ENCODE measurements at regions not wholly inside any gene's neighbourhood (a gene's known extent, or its start where the extent isn't known, plus 50 kb on each side); places are given as distances from the start of the nearest gene placed in this dataset.

DNA sequence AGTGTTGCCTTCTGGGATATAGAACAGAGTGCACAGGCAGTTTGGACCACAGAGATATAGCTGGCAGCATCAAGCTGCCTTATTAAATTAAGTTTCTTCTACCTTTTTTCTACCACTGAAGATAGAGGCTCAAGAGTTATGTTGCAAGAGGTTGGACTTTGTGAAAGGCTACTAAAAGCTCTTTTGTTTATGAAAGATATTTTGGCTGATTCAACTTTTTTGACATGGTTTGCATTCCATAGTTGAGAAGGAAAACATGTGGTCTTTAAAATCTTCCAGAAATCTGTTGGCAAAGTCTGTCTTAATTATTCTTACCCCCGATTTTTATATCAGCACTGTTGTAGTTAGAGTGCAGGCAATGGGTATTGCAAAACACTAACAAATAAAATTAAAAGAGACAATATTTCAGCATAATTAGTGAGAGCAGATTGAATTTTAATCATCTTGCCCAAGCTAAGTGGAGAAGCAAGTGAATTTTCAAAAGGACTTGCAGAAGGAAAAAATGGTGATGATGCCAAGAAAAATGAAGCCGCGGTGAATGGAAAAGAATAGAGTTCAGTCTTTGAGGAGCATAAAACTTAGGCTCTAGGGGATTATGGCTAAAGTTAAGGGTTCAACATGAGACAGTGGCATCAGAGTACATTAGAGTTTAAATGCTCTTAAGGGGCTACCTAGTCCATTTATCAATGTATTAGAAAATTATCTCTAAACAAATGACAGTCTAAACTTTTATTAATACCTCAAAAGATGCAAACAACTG, 450.9 kb upstream of the CNTNAP2 start:
- Histone ChIP-seq H3K27me3 (ENCODE audit: insufficient read depth, low read length, poor library complexity, severe bottlenecking) (no peaks in the 10 kb centered on the region), H3K27ac (ENCODE audit: low read depth, low read length) (no peak overlapping the region), H3K4me3 (ENCODE audit: low read length) (no peak overlapping the region), H3K4me1 (ENCODE audit: insufficient read depth, low read length) (no peaks in the 10 kb centered on the region), H3K9me3 (ENCODE audit: low read length) (no peaks in the 10 kb centered on the region), H3K36me3 (ENCODE audit: insufficient read depth, low read length) (no peaks in the 10 kb centered on the region)
- no peaks in the 10 kb centered on the region for H3K4me1 Mint-ChIP-seq
- H3K27ac Mint-ChIP-seq = no peak overlapping the region
- DNase-seq = no peak
- POLR2A ChIA-PET = no interaction called here
- CTCF ChIA-PET = no interaction called here
- peaks cover 1 to 25% (median 17%) of the 10 kb centered on the region in 5 donors for H3K9me3 Mint-ChIP-seq
- peaks cover 0 to 2% of the 10 kb centered on the region in 2 donors for H3K27me3 Mint-ChIP-seq
- H3K4me3 Mint-ChIP-seq = no peak overlapping the region
- H3K36me3 Mint-ChIP-seq = no peaks in the 10 kb centered on the region

- H3K4me3 ChIP-seq (ENCODE audit: low read length) = no peak overlapping the region
- no peak for DNase-seq
- Mint-ChIP-seq H3K27ac (no peak overlapping the region), H3K36me3 (no peaks in the 10 kb centered on the region), H3K27me3 (peaks cover 0 to 3% of the 10 kb centered on the region in 2 donors), H3K9me3 (peaks cover 0 to 22% (median 3%) of the 10 kb centered on the region in 5 donors), H3K4me3 (no peak overlapping the region), H3K4me1 (no peaks in the 10 kb centered on the region)
- H3K27me3 ChIP-seq (ENCODE audit: insufficient read depth, low read length, poor library complexity, severe bottlenecking) = no peaks in the 10 kb centered on the region
- no peaks in the 10 kb centered on the region for H3K4me1 ChIP-seq (ENCODE audit: insufficient read depth, low read length)
- H3K9me3 ChIP-seq (ENCODE audit: low read length) = no peaks in the 10 kb centered on the region
- no peaks in the 10 kb centered on the region for H3K36me3 ChIP-seq (ENCODE audit: insufficient read depth, low read length)
- POLR2A ChIA-PET = no interaction called here
- H3K27ac ChIP-seq (ENCODE audit: low read depth, low read length) = no peak overlapping the region
- CTCF ChIA-PET = no interaction called here
These were observed 460.9 kb upstream of the CNTNAP2 start for GRCh38 chr7:145655666-145656065.

DNA sequence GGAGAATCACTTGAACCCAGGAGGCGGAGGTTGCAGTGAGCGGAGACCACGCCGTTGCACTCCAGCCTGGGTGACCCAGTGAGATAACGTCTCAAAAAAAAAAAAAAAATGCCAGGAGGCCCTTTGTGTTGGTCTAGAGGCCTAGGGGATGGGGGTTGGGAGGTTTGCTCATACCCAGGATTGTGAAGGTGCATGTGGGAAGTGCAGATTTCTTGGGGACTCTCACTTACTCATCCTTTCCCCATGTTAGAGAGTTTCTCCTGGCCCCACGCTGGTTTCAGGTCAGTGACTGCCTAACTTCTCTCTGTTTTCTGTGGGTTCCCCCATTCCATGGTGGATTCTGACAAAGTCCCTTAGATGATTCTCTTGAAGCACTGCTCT, 471.5 kb upstream of the CNTNAP2 start:
- no peaks in the 10 kb centered on the region for H3K36me3 ChIP-seq (ENCODE audit: insufficient read depth, low read length)
- Mint-ChIP-seq H3K9me3 (peaks cover 5 to 19% (median 9%) of the 10 kb centered on the region in 5 donors), H3K4me3 (no peak overlapping the region), H3K4me1 (no peaks in the 10 kb centered on the region), H3K27ac (no peak overlapping the region), H3K27me3 (no peaks in the 10 kb centered on the region), H3K36me3 (no peaks in the 10 kb centered on the region)
- H3K4me1 ChIP-seq (ENCODE audit: insufficient read depth, low read length) = no peaks in the 10 kb centered on the region
- H3K4me3 ChIP-seq (ENCODE audit: low read length) = no peak overlapping the region
- POLR2A ChIA-PET = interaction anchor here (0.7 kb wide), 1 partner anchor 274 kb away, joined by 6 read pairs; no protein-coding TSS in a partner anchor
- no peak overlapping the region for H3K27ac ChIP-seq (ENCODE audit: low read depth, low read length)
- no peak for DNase-seq
- CTCF ChIA-PET = no interaction called here
- H3K27me3 ChIP-seq (ENCODE audit: insufficient read depth, low read length, poor library complexity, severe bottlenecking) = no peaks in the 10 kb centered on the region
- no peaks in the 10 kb centered on the region for H3K9me3 ChIP-seq (ENCODE audit: low read length)

DNA sequence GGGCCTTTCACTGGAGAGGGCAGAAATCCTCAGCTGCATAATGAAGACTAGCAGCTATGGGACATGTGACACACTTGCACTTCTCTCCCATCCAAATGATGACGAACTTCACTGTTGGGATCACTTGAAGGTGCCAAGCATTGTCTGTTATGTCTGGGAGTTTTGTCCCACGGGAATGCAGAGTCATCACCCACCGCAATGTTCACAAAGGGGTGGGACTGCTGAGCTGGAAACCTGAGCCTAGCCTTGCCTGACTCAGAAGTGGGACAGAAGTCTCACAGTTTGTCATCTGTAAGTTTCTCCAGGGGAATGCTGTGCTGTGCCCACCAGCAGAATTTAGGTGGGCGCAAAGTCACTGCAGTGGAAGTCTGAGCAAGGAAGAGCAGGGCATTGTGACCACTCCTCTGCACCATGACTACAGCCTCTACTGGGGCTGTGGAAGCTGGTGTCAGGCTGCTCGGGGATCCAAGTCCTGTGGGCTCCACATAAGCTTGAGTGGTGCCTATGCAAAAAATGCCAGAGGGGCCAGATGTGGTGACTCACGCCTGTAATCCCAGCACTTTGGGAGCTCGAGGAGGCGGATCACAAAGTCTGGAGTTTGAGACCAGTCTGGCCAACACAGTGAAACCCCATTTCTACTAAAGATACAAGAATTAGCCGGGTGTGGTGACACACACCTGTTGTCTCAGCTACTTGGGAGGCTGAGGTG, 472.0 kb upstream of the CNTNAP2 start:
- H3K4me3 Mint-ChIP-seq = no peak overlapping the region

GRCh38 chr7:145643981-145644380, 472.6 kb upstream of the CNTNAP2 start:
- ChIA-PET POLR2A (no interaction called here), CTCF (no interaction called here)
- no peak overlapping the region for H3K27ac ChIP-seq (ENCODE audit: low read depth, low read length)
- H3K36me3 ChIP-seq (ENCODE audit: insufficient read depth, low read length) = no peaks in the 10 kb centered on the region
- no peak overlapping the region for H3K4me3 ChIP-seq (ENCODE audit: low read length)
- Mint-ChIP-seq H3K9me3 (peaks cover 5 to 18% (median 13%) of the 10 kb centered on the region in 5 donors), H3K4me1 (no peaks in the 10 kb centered on the region), H3K4me3 (no peak overlapping the region), H3K27ac (no peak overlapping the region), H3K36me3 (no peaks in the 10 kb centered on the region), H3K27me3 (no peaks in the 10 kb centered on the region)
- no peak for DNase-seq
- H3K27me3 ChIP-seq (ENCODE audit: insufficient read depth, low read length, poor library complexity, severe bottlenecking) = no peaks in the 10 kb centered on the region
- no peaks in the 10 kb centered on the region for H3K9me3 ChIP-seq (ENCODE audit: low read length)
- no peaks in the 10 kb centered on the region for H3K4me1 ChIP-seq (ENCODE audit: insufficient read depth, low read length)

More for the DNA sequence above, 472.0 kb upstream of the CNTNAP2 start:
- H3K4me1 Mint-ChIP-seq = no peaks in the 10 kb centered on the region
- Histone ChIP-seq H3K4me3 (ENCODE audit: low read length) (no peak overlapping the region), H3K27ac (ENCODE audit: low read depth, low read length) (no peak overlapping the region), H3K4me1 (ENCODE audit: insufficient read depth, low read length) (no peaks in the 10 kb centered on the region), H3K9me3 (ENCODE audit: low read length) (no peaks in the 10 kb centered on the region), H3K27me3 (ENCODE audit: insufficient read depth, low read length, poor library complexity, severe bottlenecking) (no peaks in the 10 kb centered on the region), H3K36me3 (ENCODE audit: insufficient read depth, low read length) (no peaks in the 10 kb centered on the region)
- H3K27ac Mint-ChIP-seq = no peak overlapping the region
- DNase-seq = no peak
- ChIA-PET POLR2A (interaction anchor here (0.7 kb wide), 1 partner anchor 274 kb away, joined by 6 read pairs; no protein-coding TSS in a partner anchor), CTCF (no interaction called here)
- H3K36me3 Mint-ChIP-seq = no peaks in the 10 kb centered on the region
- H3K27me3 Mint-ChIP-seq = no peaks in the 10 kb centered on the region
- peaks cover 5 to 18% (median 9%) of the 10 kb centered on the region in 5 donors for H3K9me3 Mint-ChIP-seq

DNA sequence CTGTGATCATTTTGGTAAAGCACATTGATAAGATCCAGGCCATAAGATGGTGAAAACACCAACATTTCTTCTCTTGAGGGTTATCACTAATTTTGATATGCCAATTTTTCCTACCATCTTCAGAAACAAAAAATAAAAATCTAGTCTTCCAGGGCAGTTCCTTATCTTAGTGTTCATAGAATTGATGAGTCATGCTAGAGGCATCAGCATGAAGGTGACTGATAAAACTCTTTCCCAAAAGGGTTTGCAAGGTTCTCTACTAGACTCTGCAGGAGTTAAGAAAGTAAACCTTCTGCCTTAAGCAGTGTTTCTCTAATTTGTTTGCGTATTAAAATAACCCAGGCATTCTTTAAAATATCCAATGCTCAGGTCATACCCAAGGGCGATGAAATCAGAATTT, 483.1 kb upstream of the CNTNAP2 start:
- Histone ChIP-seq H3K27me3 (ENCODE audit: insufficient read depth, low read length, poor library complexity, severe bottlenecking) (no peaks in the 10 kb centered on the region), H3K4me1 (ENCODE audit: insufficient read depth, low read length) (no peaks in the 10 kb centered on the region), H3K36me3 (ENCODE audit: insufficient read depth, low read length) (no peaks in the 10 kb centered on the region), H3K27ac (ENCODE audit: low read depth, low read length) (no peak overlapping the region), H3K9me3 (ENCODE audit: low read length) (no peaks in the 10 kb centered on the region), H3K4me3 (ENCODE audit: low read length) (no peak overlapping the region)
- Mint-ChIP-seq H3K4me3 (no peak overlapping the region), H3K27ac (no peak overlapping the region), H3K27me3 (no peaks in the 10 kb centered on the region), H3K36me3 (no peaks in the 10 kb centered on the region), H3K4me1 (no peaks in the 10 kb centered on the region), H3K9me3 (peaks cover 3 to 13% (median 9%) of the 10 kb centered on the region in 5 donors)
- DNase-seq = no peak
- ChIA-PET CTCF (no interaction called here), POLR2A (no interaction called here)

DNA sequence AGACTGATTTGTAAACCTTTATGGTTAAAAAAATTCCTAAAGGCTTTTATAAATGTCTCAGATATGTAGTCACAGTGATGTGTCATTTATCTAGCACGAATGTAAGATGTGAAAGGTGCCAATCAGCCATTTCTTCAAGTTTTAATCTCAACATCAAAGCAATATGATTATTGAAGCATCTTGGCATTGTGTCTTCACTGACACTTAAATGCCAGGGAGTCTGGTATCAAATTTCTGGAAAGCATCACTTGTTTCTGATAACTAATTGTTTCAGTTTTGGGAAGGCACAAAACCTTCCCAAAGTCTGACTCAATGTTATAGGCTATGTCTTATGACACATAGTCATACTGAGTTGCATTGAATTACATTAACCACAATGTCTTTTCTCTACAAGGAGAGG, 492.0 kb upstream of the CNTNAP2 start:
- no peak overlapping the region for H3K4me3 ChIP-seq (ENCODE audit: low read length)
- Mint-ChIP-seq H3K4me3 (no peak overlapping the region), H3K36me3 (no peaks in the 10 kb centered on the region), H3K4me1 (no peaks in the 10 kb centered on the region), H3K27me3 (peaks cover 0 to 1% of the 10 kb centered on the region in 2 donors), H3K9me3 (peaks cover 0 to 19% (median 4%) of the 10 kb centered on the region in 5 donors), H3K27ac (no peak overlapping the region)
- no peaks in the 10 kb centered on the region for H3K9me3 ChIP-seq (ENCODE audit: low read length)
- no peaks in the 10 kb centered on the region for H3K4me1 ChIP-seq (ENCODE audit: insufficient read depth, low read length)
- POLR2A ChIA-PET = no interaction called here
- CTCF ChIA-PET = no interaction called here
- no peak overlapping the region for H3K27ac ChIP-seq (ENCODE audit: low read depth, low read length)
- H3K27me3 ChIP-seq (ENCODE audit: insufficient read depth, low read length, poor library complexity, severe bottlenecking) = no peaks in the 10 kb centered on the region
- no peak for DNase-seq
- no peaks in the 10 kb centered on the region for H3K36me3 ChIP-seq (ENCODE audit: insufficient read depth, low read length)

DNA sequence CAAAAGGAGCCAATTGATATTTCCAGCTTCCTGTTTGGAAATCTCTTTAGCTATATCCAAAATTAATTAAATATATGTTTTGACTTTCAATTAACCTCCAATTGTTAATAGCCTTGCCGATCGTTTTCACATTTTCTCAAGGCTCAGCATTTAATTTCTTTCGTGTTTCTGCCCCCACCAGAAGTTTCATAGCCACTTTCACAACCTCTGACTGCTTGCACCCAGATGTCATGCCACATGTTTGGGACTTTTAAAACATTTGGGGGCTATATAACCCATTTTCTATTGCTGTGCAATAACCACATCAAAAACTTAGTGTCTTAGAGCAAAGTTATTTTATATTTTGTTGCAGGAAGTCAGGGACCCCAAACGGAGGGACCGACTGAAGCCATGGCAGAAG, 510.6 kb upstream of the CNTNAP2 start:
- DNase-seq = no peak
- Mint-ChIP-seq H3K4me3 (no peak overlapping the region), H3K9me3 (peaks cover 10 to 32% (median 13%) of the 10 kb centered on the region in 5 donors), H3K27me3 (peaks cover 0 to 3% of the 10 kb centered on the region in 2 donors), H3K36me3 (no peaks in the 10 kb centered on the region), H3K27ac (no peak overlapping the region), H3K4me1 (no peaks in the 10 kb centered on the region)
- Histone ChIP-seq H3K36me3 (ENCODE audit: insufficient read depth, low read length) (no peaks in the 10 kb centered on the region), H3K27me3 (ENCODE audit: insufficient read depth, low read length, poor library complexity, severe bottlenecking) (no peaks in the 10 kb centered on the region), H3K4me3 (ENCODE audit: low read length) (no peak overlapping the region), H3K27ac (ENCODE audit: low read depth, low read length) (no peak overlapping the region), H3K9me3 (ENCODE audit: low read length) (no peaks in the 10 kb centered on the region), H3K4me1 (ENCODE audit: insufficient read depth, low read length) (no peaks in the 10 kb centered on the region)
- ChIA-PET POLR2A (no interaction called here), CTCF (no interaction called here)

All from CD8-positive, alpha-beta memory T cell (primary cell).